ENCODE measurements at regions not wholly inside any gene's neighbourhood (a gene's known extent, or its start where the extent isn't known, plus 50 kb on each side); places are given as distances from the start of the nearest gene placed in this dataset.

DNA sequence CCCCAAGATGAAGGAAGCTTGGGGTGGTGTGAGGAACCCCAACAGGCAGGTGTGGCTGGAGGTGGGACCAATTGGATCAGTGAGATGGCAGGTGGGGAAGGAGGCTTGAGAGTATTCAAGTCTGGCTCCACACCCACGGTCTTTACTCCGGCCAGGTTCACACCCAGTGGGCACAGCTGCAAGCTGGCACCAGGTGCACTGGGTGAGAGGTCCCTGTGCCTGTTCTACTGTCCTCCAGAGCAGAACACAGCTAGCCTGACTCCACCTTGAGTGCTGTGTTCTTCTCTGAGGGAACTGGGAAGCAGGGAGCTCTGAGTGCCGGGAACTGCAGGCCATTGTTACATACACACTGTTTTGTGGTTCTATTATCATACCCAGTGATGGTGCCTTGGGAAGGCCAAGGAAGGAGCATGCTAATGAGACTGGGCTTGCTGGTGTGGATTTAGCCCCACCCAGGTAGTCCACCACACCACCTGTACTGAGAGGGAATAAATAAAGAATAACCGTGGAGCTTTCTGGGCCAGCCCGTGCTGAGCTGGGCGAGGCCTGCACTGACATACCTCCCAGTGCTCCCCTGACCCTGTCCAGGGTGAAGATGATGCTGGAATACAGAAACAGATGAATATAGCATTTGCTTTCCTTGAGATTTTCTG, 93.4 kb downstream of the ABHD5 start:
- DNase-seq (ENCODE audit: low spot score), result no peak

DNA sequence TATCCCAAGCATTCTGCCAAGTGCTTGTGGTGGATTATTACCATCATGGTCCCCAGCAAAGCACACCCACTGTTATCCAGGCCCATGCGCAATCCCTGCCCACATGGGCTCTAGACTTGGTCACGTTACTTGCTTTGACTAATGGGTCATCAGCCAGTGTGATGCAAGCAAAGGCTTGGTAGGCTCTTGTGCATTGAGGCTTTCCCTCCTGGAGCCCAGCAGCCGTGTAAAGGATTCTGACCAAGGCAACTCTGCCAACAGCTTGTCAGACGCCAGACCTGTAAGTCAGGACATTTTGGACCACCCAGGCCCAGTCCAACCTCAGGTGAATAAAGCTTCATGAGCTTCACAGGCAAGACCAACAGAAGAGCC, 93.9 kb downstream of the ABHD5 start:
- DNase-seq (ENCODE audit: low spot score), result no peak

DNA sequence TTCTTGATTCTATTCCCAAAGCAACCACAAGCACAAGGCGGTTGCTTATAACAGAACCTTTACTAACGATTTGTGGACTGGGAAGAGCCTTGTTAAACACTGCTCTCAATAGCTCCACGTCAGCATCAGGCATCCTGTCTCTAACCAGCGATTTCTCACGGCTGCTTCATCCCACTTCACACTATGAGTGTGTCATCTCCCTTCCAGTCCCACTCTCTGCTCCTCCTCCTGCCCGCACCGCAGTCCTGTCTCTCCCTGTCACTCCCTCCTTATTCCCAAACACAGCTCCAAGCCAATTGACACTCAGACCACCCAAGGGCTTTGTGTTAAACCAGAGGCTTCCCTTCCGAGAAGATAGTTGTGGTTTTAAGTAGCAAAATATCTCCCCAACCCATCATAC, 94.8 kb downstream of the ABHD5 start:
- no peak for DNase-seq (ENCODE audit: low spot score)

GRCh38 chr3:43786102-43786501, 95.4 kb downstream of the ABHD5 start:
- DNase-seq (ENCODE audit: low spot score), result no peak

DNA sequence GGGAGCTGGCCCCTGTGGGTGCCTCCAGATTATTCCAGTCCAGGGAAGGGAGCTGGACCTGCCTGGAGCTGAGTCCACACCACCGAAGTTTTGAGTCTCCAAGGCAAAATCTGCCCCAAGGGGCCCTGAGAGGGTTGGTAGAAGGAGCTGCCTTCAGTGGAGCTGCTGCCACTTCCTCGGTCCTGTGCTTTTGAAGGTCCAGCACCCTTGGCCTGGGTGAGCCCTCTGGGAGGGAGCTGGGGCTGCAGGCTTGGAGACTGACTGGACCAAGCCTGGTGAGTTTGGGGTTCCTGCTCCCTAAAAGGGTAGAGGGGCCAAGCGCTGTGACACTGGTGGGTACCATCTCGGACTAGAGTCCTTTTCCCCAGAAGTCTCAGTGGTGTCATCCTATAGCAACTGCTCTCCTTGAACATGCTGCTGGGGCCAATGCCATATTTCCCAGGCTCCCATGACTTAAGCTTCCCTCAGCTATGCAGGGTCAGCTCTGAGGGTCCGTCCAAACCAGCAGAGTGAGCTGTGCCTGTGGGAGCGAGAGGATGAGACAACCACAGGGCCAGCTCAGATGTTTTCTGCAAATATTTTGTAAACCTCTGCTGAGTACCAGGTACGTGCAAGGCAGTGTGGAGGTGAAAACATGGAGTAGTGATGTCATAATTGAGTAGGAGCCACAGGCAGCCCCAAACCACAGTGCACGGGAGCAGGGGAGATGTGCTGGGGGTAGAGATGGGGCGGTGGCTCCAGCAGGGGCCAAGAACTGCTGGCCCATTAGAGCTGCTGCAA, 96.0 kb downstream of the ABHD5 start:
- no peak for DNase-seq (ENCODE audit: low spot score)

DNA sequence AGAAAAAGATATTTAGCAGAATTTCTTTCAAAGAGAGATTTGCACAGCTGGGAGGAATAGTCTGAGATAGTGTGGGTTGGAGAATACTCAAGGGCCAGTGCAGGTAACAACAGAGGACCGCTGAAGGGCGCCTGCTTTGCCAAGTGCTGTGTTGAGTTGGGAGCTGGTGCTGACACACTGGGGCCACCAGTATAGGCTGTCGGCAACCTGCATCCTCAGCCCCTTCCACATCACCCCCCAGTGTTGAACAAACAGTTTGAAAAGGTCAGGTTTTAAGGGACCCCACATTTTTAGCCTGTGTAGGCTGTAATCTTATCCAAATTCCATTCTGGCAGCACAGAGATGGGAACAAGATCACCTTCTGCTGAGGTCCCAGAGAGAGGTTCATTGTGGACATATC, 96.6 kb downstream of the ABHD5 start:
- no peak for DNase-seq (ENCODE audit: low spot score)

- no peak for DNase-seq (ENCODE audit: low spot score)
Measured at GRCh38 chr3:43789028-43789427, 98.3 kb downstream of the ABHD5 start.

DNA sequence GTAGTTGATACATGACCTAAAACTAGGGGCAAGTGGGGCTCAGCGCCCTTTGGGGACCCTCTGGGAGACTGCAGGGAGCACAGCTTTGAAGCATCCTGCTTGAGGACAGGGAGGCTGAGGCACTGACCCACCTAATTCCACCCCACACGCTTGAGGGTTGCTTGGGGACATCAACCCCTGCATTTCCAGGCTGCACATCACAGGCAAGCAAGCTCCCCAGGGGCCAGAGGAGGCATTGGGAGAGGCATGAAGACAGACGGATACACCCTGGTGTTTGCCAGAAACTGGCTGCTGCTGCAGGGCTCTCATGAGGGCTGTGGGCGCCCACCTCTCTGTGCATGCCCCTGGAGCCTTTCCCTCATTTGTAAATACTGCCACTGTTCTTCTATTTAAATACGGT, 99.3 kb downstream of the ABHD5 start:
- no peak for DNase-seq (ENCODE audit: low spot score)

DNA sequence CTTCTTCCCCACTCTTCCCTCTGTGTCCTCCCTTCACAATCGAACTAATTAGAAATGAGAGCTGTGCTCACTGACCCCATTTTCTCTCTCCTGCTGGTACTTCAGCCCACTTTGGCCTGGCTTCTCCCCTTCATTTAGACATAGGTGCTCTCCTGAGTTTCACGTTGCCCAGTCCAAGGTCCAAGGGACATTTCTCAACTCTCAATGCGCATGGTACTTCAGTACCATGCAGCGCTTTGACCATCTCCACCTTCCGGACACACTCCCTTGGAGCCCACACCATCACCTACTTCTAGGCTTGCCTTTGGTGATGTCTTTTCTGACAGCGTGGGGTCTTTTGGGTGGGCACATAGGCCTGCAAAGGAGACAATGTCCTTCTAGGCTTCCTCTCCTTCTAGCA, 99.7 kb downstream of the ABHD5 start:
- no peak for DNase-seq (ENCODE audit: low spot score)

DNA sequence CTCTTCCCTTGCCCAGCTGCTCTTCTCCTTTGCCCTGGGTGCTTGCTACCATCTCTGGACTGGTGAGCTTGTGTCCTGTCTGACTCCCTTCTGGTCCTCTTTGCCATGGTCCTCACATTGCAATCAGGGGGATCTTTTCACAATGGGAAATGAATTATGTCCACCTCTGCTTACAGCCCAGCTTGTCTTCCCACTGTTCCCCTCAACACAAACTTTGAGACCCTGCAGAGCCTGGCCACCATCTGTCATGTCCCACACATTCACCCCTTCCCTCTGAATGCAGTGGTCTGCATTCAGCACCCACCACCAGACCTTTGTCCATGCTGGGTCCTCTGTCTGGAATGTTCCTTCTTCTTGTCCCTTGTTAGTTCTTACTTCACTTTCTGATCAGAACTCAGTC, 100.5 kb downstream of the ABHD5 start:
- no peak for DNase-seq (ENCODE audit: low spot score)

- no peak for DNase-seq (ENCODE audit: low spot score)
Measured at GRCh38 chr3:43792904-43793303, 102.2 kb downstream of the ABHD5 start.

DNA sequence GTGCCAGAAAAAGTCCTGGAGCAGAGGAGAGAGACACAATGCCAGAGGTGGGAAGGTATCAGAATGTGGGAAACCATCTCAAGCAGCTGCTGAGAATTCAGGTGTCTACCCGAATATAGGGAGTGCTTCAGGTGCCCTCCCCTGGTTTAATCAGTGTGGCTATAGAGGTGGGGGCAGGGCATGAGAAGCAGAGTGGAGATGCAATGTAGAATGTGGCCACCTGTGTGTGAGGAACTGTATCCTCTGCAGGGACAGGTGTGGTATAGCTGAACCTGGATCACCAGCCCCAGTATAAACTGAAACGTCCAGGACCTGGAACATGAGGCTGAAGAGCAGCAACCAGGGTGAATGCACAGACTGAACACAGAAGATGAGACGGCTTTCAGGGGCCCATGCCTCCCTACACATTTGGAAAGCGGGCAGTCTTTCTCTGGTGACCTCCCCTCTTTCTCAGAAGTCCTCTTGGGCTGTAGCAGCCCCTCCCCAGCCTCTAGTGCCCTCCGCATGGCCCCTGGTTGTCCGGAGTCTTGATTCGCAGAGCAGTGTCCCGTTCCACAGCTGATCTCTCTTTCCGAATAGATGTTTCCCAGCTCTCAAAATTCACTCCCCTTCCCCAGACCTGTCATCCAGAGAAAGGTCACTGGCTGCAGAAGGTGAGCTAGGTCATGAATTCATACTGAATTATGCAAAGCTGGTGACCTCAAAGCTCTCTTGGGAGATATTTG, 103.1 kb downstream of the ABHD5 start:
- DNase-seq (ENCODE audit: low spot score), result no peak

DNA sequence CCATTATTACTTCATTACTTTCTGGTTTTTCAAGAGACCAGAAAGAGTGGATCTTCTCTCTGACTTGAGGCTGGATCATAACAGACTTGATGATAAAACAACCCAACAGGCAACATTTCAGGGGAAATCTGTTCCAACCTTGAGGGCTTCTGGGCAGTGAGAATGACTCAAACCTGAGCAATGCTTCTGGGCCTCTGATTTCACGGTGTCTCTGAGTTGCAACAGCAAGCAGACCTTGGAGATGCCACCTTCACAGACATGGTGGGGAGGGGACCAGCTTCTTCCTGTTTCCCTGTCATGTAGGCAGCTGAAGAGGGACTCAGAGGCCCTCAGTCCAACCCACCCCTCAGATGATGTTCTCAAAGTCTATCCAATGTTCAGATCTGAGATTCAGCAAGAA, 104.0 kb downstream of the ABHD5 start:
- no peak for DNase-seq (ENCODE audit: low spot score)

DNA sequence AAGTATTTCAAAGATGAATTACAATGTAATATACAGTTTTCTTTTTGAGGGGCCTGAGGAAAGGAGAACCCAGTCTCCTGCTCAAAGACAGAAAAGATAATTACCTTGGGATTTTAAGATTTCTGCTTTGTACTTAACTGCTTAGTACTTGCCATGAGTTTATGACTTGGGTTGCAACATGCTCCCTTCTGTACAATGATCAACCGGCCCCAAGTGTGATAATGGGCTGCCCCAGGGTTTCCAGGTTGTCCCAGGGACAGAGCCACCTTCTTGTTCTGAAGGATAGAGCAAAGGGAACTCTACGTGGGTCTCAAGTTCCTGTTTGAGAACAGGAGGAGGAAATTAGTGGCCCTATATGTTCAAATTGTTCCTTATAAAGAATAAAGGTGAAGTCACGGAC, 104.8 kb downstream of the ABHD5 start:
- no peak for DNase-seq (ENCODE audit: low spot score)

GRCh38 chr3:43796041-43796596, 105.4 kb downstream of the ABHD5 start:
- DNase-seq (ENCODE audit: low spot score), result no peak

GRCh38 chr3:43797794-43798193, 107.1 kb downstream of the ABHD5 start:
- DNase-seq (ENCODE audit: low spot score), result no peak

- no peak for DNase-seq (ENCODE audit: low spot score)
Measured at GRCh38 chr3:43810797-43811196, 120.1 kb downstream of the ABHD5 start.

DNA sequence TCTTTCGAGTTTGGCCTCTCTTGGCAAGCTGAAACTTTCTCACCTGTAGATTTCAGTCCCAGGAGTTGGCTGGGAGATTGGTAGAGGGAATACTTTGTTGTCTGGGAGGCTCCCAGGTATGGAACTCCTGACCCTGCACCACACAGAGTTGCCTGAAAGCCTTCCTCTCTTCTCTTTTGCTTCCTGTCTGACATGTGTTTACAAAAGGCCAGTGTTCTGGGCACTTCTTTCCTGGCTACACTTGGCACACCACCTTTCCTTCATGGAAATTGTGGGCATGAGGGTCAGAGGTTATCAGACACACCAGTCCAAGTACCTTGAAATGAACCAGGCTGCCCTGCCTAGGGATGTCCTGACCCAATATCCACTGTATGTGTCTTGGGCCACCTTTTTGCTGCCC, 123.7 kb downstream of the ABHD5 start:
- DNase-seq (ENCODE audit: low spot score), result no peak

- no peak for DNase-seq (ENCODE audit: low spot score)
Measured at GRCh38 chr3:43816372-43816771, 125.6 kb downstream of the ABHD5 start.

GRCh38 chr3:43817064-43817463, 126.3 kb downstream of the ABHD5 start:
- DNase-seq (ENCODE audit: low spot score), result no peak

- no peak for DNase-seq (ENCODE audit: low spot score)
Measured at GRCh38 chr3:43817825-43818224, 127.1 kb downstream of the ABHD5 start.

DNA sequence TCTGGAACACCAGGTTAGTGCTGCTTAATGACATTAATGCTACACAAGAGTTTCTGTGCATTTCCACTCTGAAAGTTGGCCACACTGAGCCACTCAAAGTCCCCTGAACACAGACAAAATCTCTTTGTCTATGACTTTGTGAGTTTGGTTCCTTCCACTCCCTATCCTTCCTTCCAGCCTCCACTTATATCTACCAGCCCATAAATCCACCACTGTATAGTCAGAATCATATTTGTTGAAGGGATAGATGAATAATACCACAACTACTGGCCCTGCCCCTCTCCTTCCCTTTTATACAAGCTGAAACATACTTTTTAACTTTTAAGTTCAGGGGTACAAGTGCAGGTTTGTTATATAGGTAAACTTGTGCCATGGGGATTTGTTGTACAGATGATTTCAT, 127.5 kb downstream of the ABHD5 start:
- no peak for DNase-seq (ENCODE audit: low spot score)
